ENCODE measurements at regions not wholly inside any gene's neighbourhood (a gene's known extent, or its start where the extent isn't known, plus 50 kb on each side); places are given as distances from the start of the nearest gene placed in this dataset.

DNA sequence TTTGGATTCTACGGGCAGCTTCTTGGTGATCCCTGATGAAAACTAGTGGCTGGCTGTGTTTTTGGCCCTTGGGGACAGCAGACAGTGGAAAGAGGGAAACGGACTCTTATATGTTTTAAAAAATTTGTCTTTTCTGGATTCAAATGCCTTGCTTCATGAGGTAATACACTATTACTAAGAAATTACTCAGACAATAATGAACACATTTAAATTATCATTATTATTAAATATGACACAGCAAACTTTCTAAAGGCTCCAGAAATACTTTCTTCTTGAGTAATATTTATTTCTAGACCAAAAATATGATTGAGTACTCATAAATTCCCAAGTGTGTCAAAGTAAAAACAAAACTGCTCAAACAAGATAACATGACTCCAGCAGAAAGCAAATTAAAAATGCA, 520.7 kb upstream of the AADAT start:
- H3K27ac ChIP-seq (replicated peaks) = no peak overlapping the region
- no peak overlapping the region for H3K4me3 ChIP-seq (replicated peaks; ENCODE audit: insufficient read depth, low read length)
- H3K27me3 ChIP-seq (ENCODE audit: insufficient read depth, poor library complexity, severe bottlenecking) = no peaks in the 10 kb centered on the region
- no peak for DNase-seq (ENCODE audit: low read depth in 1 of 2, low spot score in 1 of 2)
- no peak for TF ChIP-seq POLR2AphosphoS5 (IDR thresholded peaks at IDR 0.05; ENCODE audit: low read depth)
- no peak for TF ChIP-seq SPI1 (IDR thresholded peaks at IDR 0.05; ENCODE audit: borderline replicate concordance, low read depth)
- TF ChIP-seq, protein P1, sequence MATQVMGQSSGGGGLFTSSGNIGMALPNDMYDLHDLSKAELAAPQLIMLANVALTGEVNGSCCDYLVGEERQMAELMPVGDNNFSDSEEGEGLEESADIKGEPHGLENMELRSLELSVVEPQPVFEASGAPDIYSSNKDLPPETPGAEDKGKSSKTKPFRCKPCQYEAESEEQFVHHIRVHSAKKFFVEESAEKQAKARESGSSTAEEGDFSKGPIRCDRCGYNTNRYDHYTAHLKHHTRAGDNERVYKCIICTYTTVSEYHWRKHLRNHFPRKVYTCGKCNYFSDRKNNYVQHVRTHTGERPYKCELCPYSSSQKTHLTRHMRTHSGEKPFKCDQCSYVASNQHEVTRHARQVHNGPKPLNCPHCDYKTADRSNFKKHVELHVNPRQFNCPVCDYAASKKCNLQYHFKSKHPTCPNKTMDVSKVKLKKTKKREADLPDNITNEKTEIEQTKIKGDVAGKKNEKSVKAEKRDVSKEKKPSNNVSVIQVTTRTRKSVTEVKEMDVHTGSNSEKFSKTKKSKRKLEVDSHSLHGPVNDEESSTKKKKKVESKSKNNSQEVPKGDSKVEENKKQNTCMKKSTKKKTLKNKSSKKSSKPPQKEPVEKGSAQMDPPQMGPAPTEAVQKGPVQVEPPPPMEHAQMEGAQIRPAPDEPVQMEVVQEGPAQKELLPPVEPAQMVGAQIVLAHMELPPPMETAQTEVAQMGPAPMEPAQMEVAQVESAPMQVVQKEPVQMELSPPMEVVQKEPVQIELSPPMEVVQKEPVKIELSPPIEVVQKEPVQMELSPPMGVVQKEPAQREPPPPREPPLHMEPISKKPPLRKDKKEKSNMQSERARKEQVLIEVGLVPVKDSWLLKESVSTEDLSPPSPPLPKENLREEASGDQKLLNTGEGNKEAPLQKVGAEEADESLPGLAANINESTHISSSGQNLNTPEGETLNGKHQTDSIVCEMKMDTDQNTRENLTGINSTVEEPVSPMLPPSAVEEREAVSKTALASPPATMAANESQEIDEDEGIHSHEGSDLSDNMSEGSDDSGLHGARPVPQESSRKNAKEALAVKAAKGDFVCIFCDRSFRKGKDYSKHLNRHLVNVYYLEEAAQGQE (IDR thresholded peaks at IDR 0.05; ENCODE audit: insufficient replicate concordance, low read depth) = no peak
- TF ChIP-seq GABPA (IDR thresholded peaks at IDR 0.05; ENCODE audit: low read depth) = no peak
- TF ChIP-seq, protein P2, sequence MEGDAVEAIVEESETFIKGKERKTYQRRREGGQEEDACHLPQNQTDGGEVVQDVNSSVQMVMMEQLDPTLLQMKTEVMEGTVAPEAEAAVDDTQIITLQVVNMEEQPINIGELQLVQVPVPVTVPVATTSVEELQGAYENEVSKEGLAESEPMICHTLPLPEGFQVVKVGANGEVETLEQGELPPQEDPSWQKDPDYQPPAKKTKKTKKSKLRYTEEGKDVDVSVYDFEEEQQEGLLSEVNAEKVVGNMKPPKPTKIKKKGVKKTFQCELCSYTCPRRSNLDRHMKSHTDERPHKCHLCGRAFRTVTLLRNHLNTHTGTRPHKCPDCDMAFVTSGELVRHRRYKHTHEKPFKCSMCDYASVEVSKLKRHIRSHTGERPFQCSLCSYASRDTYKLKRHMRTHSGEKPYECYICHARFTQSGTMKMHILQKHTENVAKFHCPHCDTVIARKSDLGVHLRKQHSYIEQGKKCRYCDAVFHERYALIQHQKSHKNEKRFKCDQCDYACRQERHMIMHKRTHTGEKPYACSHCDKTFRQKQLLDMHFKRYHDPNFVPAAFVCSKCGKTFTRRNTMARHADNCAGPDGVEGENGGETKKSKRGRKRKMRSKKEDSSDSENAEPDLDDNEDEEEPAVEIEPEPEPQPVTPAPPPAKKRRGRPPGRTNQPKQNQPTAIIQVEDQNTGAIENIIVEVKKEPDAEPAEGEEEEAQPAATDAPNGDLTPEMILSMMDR (IDR thresholded peaks at IDR 0.05; ENCODE audit: insufficient read depth, low read length) = no peak

DNA sequence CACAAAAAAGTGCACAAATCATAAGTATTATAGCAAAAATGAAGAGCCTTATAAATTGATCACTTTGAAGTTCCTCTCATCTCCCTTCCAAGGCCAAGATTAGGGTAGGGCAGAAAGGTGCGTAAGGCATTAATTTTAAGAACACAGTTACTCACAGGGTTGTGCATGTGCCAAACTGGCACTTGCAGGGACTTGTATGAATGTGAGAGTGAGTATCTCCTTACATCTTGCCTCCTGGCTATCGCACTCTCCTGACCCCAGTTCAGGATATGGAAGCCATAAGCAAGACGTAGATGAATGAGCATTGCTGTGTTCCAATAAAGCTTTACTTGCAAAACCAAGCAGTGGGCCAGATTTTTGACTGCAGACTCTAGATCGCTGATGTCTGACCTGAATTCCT, 510.1 kb upstream of the AADAT start:
- Histone ChIP-seq H3K27me3 (ENCODE audit: insufficient read depth, poor library complexity, severe bottlenecking) (no peaks in the 10 kb centered on the region), H3K4me3 (replicated peaks; ENCODE audit: insufficient read depth, low read length) (no peak overlapping the region), H3K27ac (replicated peaks) (no peak overlapping the region)
- no peak for DNase-seq (ENCODE audit: low read depth in 1 of 2, low spot score in 1 of 2)
- TF ChIP-seq, protein P2 (IDR thresholded peaks at IDR 0.05; ENCODE audit: insufficient read depth, low read length) = no peak
- TF ChIP-seq SPI1 (IDR thresholded peaks at IDR 0.05; ENCODE audit: borderline replicate concordance, low read depth) (no peak), POLR2AphosphoS5 (IDR thresholded peaks at IDR 0.05; ENCODE audit: low read depth) (no peak), GABPA (IDR thresholded peaks at IDR 0.05; ENCODE audit: low read depth) (no peak)
- TF ChIP-seq, protein P1 (IDR thresholded peaks at IDR 0.05; ENCODE audit: insufficient replicate concordance, low read depth) = no peak

DNA sequence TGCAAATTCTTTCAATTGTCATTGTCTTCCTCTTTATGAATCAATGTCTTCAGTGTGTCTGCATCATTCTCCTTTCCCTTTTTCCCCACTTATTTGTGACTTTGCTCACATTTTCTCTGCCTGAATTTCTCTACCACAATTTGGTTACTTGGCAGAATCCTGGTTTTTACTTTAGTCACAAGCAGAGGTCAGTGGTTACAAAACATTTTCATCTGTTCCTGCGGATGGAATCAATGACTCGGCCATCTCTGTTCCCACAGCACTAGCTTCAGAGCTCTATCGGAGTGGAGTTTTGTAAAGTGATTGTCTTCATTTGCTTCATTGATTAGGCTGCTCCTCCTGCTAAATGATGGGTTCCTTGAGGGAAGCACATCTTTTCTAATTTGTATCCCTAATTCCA, 501.3 kb upstream of the AADAT start:
- TF ChIP-seq, protein P1 (IDR thresholded peaks at IDR 0.05; ENCODE audit: insufficient replicate concordance, low read depth) = no peak
- TF ChIP-seq GABPA (IDR thresholded peaks at IDR 0.05; ENCODE audit: low read depth) = no peak
- TF ChIP-seq SPI1 (IDR thresholded peaks at IDR 0.05; ENCODE audit: borderline replicate concordance, low read depth) = no peak
- TF ChIP-seq, protein P2 (IDR thresholded peaks at IDR 0.05; ENCODE audit: insufficient read depth, low read length) = no peak
- no peak for TF ChIP-seq POLR2AphosphoS5 (IDR thresholded peaks at IDR 0.05; ENCODE audit: low read depth)

More for the DNA sequence above, 501.3 kb upstream of the AADAT start:
- Histone ChIP-seq H3K27me3 (ENCODE audit: insufficient read depth, poor library complexity, severe bottlenecking) (no peaks in the 10 kb centered on the region), H3K27ac (replicated peaks) (no peak overlapping the region), H3K4me3 (replicated peaks; ENCODE audit: insufficient read depth, low read length) (no peak overlapping the region)
- DNase-seq (ENCODE audit: low read depth in 1 of 2, low spot score in 1 of 2) = no peak

All from HL-60 (cell line).